Ectodermal cell (in vitro differentiated cells): ENCODE measurements at regions not wholly inside any gene's neighbourhood (a gene's known extent, or its start where the extent isn't known, plus 50 kb on each side); places are given as distances from the start of the nearest gene placed in this dataset.

Experiments used
- H3K27ac ChIP-seq: 2 replicates; pipeline ENCODE4 v1.7.0; 2013; ENCODE audit warnings: mild to moderate bottlenecking, low read depth, low read length; ENCODE audit not compliant: insufficient read depth, poor library complexity, severe bottlenecking
- H3K27me3 ChIP-seq: 2 replicates; pipeline ENCODE4 v1.7.0; 2013; ENCODE audit warnings: mild to moderate bottlenecking, low read length; ENCODE audit not compliant: insufficient read depth, control insufficient read depth, poor library complexity, severe bottlenecking
- H3K36me3 ChIP-seq: one replicate; pipeline ENCODE4 v1.7.0; 2013; ENCODE audit warnings: low read length; ENCODE audit not compliant: control insufficient read depth, insufficient read depth
- H3K4me1 ChIP-seq: one replicate; pipeline ENCODE4 v1.7.0; 2013; ENCODE audit warnings: low read length; ENCODE audit not compliant: control insufficient read depth, insufficient read depth
- H3K4me3 ChIP-seq: 2 replicates; pipeline ENCODE4 v1.7.0; 2013; ENCODE audit warnings: low read depth, low read length, control low read depth; ENCODE audit not compliant: insufficient read depth
- H3K9me3 ChIP-seq: 2 replicates; pipeline ENCODE4 v1.7.0; 2013; ENCODE audit warnings: mild to moderate bottlenecking, low read length, moderate library complexity; ENCODE audit not compliant: control insufficient read depth
- WGBS, 2 experiments: methylation state at CpG; one replicate each; pipeline ENCODE4 v1.1.7; 2013; ENCODE audit warnings: missing lambda C conversion rate in 2 of 2; 5-methylcytosine and 5-hydroxymethylcytosine counted together

DNA sequence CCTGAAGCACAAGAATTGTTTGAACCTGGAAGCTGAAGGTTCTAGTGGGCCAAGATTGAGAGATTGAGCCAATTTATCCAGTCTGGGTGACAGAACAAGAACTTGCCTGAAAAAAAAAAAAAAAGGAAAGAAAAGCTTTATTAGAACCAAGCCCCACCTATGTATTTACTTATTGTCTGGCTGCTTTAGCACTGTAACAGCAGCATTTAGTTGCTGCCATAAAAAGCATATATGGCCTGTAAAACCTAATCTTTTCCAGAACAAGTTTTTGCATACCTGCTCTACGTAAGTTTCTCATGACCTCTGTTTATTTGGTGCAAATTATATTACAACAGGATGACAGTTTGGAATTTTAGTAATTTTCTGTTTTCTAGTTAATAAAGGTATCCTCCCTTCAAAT is 1565.6 kb upstream of the LRRTM1 start:
- Histone ChIP-seq H3K36me3 (no peaks in the 10 kb centered on the region), H3K27ac (no peak overlapping the region), H3K4me1 (no peaks in the 10 kb centered on the region), H3K9me3 (no peaks in the 10 kb centered on the region), H3K27me3 (no peaks in the 10 kb centered on the region), H3K4me3 (no peak overlapping the region)
- 100% methylated on average over 1 of the region's 1 CpG for WGBS, 2 experiments

DNA sequence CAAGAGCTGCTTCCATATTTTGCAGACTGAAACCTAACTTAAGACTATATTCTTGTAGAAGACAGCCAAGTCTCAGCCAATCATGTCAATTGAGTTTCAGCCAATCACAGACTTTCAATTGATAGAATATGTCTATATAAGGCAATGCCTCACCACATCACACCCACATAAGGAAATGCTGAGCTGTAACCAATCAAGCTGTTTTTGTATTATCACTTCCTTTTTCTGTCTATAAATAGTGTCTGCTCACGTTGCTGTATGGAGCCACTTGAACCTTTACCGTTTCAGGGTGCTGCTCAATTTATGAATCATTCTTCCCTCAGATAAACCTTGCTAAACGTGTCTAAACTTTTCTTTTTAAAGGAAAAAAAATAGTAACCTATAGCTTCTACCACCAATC is 1554.4 kb upstream of the LRRTM1 start:
- H3K4me3 ChIP-seq: no peak overlapping the region
- H3K27ac ChIP-seq: no peak overlapping the region
- no peaks in the 10 kb centered on the region for H3K36me3 ChIP-seq
- no peaks in the 10 kb centered on the region for H3K27me3 ChIP-seq
- H3K4me1 ChIP-seq: no peaks in the 10 kb centered on the region
- WGBS, 2 experiments: 95 to 96% methylated on average over 3 of the region's 3 CpGs
- H3K9me3 ChIP-seq: no peaks in the 10 kb centered on the region

DNA sequence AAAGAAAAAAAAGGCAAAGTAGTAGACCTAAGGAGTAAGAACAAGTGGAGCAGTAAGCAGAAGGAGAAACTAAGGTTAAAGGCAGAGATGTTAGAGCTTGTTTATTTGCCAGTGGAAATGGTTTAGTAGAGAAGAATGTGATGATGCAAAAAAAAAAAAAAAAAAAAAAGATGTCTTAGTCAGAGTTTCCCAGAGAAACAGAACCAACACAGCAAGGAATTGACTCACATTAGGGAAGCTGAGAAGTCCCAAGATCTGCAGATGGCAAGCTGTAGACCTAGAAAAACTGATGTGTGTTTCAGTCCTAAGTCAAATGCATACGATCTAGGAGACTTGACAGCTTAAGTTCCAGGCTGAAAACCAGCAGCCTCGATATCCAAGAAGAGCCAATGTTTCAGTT is 1548.8 kb upstream of the LRRTM1 start:
- Histone ChIP-seq H3K9me3 (no peaks in the 10 kb centered on the region), H3K4me3 (no peak overlapping the region), H3K36me3 (no peaks in the 10 kb centered on the region), H3K27ac (no peak overlapping the region), H3K4me1 (no peaks in the 10 kb centered on the region), H3K27me3 (no peaks in the 10 kb centered on the region)
- 91 to 92% methylated on average over 2 of the region's 2 CpGs for WGBS, 2 experiments

DNA sequence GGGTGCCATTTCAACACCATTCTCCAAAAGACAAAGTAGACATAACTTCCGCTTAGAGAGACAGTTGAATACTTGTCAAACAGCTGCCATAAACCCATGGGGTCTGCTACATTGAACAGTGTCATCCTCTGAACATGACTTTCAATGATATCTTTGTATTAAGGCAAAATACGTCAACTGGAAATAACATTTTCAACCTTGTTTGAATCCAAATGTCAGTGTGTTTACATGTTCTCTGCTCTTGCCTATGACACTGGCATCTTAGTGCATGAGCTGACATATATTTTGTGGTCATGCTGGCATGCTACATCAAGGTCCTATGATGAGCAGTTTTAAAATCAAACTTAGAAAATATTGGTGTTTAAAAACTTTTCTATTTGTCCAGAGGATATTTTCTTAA is 1548.1 kb upstream of the LRRTM1 start:
- H3K36me3 ChIP-seq: no peaks in the 10 kb centered on the region
- WGBS, 2 experiments: 93 to 95% methylated on average over 2 of the region's 2 CpGs
- no peaks in the 10 kb centered on the region for H3K9me3 ChIP-seq
- H3K4me1 ChIP-seq: no peaks in the 10 kb centered on the region
- no peak overlapping the region for H3K4me3 ChIP-seq
- no peaks in the 10 kb centered on the region for H3K27me3 ChIP-seq
- H3K27ac ChIP-seq: no peak overlapping the region

DNA sequence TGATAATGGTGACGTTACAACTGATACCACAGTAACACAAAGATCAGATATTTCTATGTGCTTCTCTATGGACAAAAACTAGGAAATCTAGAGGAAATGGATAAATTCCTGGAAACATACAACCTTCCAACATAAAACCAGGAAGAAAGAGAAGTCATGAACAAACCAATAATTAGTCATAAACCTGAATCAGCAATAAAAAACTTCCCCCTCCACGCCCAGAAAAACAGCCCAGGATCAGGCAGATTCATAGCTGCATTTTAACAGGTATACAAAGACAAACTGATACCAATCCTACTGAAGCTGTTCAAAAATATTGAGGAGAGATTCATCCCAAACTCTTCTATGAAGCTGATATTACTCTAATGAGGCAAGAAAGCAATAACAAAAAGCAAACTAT is 1535.2 kb upstream of the LRRTM1 start:
- WGBS, 2 experiments: 50% methylated on average over 2 of the region's 2 CpGs
- H3K36me3 ChIP-seq: no peaks in the 10 kb centered on the region
- no peaks in the 10 kb centered on the region for H3K27me3 ChIP-seq
- no peaks in the 10 kb centered on the region for H3K9me3 ChIP-seq
- H3K4me1 ChIP-seq: no peaks in the 10 kb centered on the region
- no peak overlapping the region for H3K4me3 ChIP-seq
- no peak overlapping the region for H3K27ac ChIP-seq

DNA sequence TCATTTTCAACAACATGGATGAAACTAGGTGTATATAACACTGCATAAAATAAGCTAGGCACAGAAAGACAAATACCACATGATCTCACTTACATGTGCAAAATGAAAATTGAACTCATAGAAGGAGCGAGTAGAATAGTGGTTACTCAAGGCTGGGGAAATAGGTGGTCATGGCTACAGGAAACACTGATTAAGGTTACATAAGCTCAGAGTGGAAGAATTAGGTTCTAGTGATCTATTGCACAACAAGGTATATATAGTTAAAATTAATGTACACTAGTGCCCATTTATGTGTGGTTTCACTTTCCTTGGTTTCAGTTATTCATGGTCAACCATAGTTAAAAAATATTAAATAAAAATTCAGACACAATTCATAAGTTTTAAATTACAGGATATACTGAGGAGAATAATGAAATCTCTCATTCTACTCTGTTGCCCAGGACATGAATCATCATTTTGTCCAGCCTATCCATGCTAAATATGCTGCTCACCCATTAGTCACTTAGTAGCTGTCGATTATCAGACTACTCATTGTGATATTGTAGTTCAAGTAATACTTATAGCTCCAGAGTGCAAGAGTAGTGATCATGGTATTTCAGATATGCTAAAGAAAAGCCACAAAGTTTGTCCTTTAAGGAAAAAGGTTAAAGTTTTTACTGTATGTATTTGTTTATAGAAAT is 1530.9 kb upstream of the LRRTM1 start:
- H3K27me3 ChIP-seq: no peaks in the 10 kb centered on the region
- peaks cover 2% of the 10 kb centered on the region for H3K9me3 ChIP-seq
- WGBS, 2 experiments: 89 to 92% methylated on average over 2 of the region's 2 CpGs
- H3K4me3 ChIP-seq: no peak overlapping the region
- no peak overlapping the region for H3K27ac ChIP-seq
- H3K36me3 ChIP-seq: no peaks in the 10 kb centered on the region
- H3K4me1 ChIP-seq: no peaks in the 10 kb centered on the region

DNA sequence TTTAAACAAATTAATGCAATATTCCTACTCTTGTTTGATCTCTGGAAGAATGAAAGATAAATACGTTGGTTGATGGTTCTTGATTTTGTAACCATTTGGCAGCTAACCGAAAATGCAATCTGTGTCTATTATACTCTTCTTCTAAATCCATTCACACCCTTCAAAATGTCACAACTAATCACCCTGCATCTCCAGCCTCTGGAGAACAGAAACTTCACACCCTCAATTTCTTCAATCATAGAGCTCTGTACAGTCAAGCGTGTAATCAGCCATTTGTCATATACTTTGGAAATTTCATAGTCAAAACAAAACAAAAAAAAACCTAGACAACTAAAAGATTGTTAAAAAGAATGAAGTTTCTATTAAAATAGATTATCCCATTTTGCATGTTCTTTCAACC is 1482.3 kb upstream of the LRRTM1 start:
- no peaks in the 10 kb centered on the region for H3K36me3 ChIP-seq
- H3K4me3 ChIP-seq: no peak overlapping the region
- no peak overlapping the region for H3K27ac ChIP-seq
- no peaks in the 10 kb centered on the region for H3K27me3 ChIP-seq
- H3K9me3 ChIP-seq: no peaks in the 10 kb centered on the region
- H3K4me1 ChIP-seq: no peaks in the 10 kb centered on the region
- 83 to 86% methylated on average over 2 to 3 of the region's 3 CpGs for WGBS, 2 experiments

DNA sequence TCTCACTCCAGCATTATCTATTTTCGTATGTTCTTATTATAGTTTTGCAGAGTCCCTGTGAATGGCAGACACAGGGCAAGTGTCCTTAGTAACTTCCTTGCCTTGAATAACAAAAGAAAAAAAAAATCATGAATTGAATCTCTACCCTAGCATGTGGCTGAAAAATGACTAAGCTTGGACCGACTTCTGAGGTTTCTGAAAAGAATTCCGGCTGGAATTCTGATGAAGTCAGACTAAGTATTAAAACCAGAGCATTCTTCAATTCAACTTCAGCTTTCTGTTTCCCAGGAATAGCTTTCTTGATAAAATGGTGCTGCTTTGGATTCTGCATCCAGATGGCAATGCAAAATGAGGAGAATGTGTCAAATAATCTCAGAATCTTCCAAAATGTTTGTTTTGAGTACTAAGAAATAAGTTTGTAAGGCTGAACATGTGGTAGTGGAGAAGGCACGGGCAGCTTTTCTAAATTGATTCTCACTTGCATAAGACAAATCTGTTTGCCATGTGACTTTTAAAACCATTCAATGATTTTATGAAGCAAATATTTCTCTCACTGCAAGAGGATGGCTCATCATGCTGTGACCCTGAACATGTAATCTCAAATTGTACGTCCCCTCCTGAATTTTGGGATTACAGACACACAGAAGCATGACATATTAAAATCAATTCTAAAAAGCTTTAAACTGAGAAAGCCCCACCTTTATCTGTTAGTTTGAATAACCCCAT is 1462.8 kb upstream of the LRRTM1 start:
- H3K27ac ChIP-seq: no peak overlapping the region
- no peaks in the 10 kb centered on the region for H3K4me1 ChIP-seq
- 92 to 93% methylated on average over 5 of the region's 5 CpGs for WGBS, 2 experiments
- H3K27me3 ChIP-seq: no peaks in the 10 kb centered on the region
- H3K9me3 ChIP-seq: no peaks in the 10 kb centered on the region
- H3K36me3 ChIP-seq: no peaks in the 10 kb centered on the region
- no peak overlapping the region for H3K4me3 ChIP-seq

DNA sequence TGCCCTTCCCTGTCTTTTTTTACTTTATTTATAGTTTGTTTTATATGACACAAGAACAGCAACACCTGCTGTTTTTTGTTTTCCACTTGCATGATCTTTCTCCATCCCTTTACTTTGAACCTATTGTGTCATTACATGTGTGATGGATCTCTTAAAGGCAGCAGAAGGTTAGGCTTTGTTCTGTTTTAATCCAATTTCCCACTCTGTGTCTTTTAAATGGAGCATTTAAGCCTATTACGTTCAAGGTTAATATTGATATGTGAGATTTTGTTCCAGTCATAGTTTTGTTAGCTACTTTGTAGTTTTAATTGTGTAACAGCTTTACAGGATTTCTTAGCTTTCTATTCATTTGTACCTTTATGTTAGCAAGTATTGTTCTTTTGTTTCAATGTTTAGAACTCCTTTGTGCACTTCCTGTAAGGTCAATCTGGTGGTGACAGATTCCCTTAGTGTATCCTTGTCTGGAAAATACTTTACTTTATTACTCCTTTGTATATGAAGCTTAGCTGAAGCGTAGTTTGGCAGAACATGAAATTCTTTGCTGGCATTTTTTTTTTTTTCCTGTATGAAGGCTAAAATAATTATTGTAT is 1443.0 kb upstream of the LRRTM1 start:
- Histone ChIP-seq H3K4me3 (no peak overlapping the region), H3K27ac (no peak overlapping the region), H3K27me3 (no peaks in the 10 kb centered on the region), H3K4me1 (peaks cover 5% of the 10 kb centered on the region), H3K9me3 (no peaks in the 10 kb centered on the region), H3K36me3 (no peaks in the 10 kb centered on the region)
- 45 to 70% methylated on average over 1 to 2 of the region's 2 CpGs for WGBS, 2 experiments

DNA sequence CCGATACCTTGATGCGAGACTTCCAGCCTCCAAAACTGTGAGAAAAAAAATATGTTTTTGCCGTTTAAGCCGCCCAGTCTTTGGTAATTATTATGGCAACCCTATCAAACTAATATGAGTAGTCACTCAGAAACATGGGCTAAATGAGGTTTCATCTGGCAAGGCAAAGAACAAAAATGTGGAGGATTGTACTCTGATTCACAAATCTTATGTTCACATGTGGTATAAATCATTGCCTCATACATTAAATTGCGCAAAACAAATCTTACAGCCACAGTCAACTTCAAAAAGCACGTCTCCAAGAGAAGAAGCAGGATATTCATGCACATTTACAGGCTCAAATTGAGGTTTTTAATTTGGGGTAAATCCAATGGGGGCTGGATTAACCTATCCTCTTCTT is 1435.4 kb upstream of the LRRTM1 start:
- H3K4me3 ChIP-seq: no peak overlapping the region
- H3K4me1 ChIP-seq: no peaks in the 10 kb centered on the region
- H3K27ac ChIP-seq: no peak overlapping the region
- H3K27me3 ChIP-seq: no peaks in the 10 kb centered on the region
- H3K9me3 ChIP-seq: no peaks in the 10 kb centered on the region
- no peaks in the 10 kb centered on the region for H3K36me3 ChIP-seq
- 95 to 96% methylated on average over 5 to 6 of the region's 6 CpGs for WGBS, 2 experiments
